ENCODE measurements at regions not wholly inside any gene's neighbourhood (a gene's known extent, or its start where the extent isn't known, plus 50 kb on each side); places are given as distances from the start of the nearest gene placed in this dataset.
"Not testable (repeated sequence)": the region's sequence is repeated elsewhere in the genome, so short reads cannot be mapped to it uniquely, and the experiment has no call there.

DNA sequence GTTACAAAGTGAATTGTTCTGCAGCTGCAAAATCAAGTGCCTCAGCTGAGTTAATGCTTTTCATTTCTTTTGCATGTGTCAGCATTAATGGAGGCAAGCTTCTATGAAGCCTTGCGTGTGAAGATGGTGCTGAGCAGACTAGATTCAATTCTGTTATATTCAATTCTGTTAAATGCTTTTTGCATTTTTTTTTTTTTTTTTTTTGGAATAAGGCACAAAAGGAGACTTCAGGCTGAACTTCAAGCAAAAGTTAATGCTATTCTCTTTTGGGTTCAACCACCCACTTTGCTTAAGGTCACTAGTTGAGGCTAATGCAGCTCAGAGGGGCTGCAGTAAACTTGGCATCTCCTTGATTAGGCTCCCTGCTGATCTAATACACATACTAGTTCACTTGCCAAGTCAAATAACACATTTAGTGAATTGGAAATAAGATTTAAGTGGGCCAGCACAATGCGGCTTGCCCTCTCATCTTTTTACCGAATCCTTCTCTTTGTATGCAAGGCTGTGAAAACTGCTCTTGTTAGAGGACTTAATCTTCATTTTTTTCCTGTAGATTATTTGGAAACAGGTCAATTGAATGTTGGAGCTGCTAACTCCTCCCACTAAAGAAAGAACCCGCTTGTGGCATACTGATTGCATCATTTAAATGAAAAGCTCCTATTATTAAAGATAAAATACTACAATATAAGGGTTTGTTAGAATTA, 1020.2 kb downstream of the NR2F1-AS1 start:
- DNase-seq (ENCODE audit: low read depth), result peak; percentile 80

- DNase-seq (ENCODE audit: low read depth), result peak; percentile 60
Observed at GRCh38 chr5:92559781-92560180, 1021.2 kb downstream of the NR2F1-AS1 start.

DNA sequence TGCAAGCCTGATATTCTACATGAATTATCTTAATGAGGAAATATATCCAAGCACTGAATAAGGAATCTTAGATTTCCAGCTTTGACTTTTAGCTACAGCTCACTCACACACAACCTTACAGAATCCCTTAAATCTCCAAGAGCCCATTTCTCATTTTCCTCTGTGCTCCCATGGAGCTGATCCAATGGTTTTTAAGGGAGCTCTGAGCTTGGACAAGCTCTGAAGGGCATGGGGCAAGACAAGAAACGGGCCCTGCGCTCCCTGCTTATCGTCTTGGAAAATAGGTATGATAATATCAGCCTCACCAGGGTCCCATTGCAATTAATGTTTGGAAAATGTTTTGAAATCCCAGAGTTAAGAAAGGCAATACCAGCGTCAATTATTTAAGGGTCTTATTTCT, 1021.7 kb downstream of the NR2F1-AS1 start:
- no peak for DNase-seq (ENCODE audit: low read depth)

DNA sequence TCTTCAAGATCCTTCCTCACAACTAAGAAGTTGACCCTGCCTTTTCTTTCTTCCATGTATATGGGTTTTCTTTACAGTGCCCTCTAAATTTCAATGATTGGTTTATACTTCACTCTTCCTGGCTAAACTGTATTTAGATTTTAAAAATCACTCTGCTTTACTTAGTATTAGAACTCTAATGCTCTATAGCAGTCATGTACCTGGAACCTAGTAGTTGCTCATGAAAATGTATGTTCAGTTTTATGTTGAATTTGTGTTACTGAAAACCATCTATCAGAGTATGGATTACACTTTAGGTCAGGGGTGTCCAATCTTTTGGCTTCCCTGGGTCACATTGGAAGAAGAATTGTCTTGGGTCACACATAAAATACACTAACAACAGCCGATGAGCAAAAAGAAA, 1024.3 kb downstream of the NR2F1-AS1 start:
- no peak for DNase-seq (ENCODE audit: low read depth)

DNA sequence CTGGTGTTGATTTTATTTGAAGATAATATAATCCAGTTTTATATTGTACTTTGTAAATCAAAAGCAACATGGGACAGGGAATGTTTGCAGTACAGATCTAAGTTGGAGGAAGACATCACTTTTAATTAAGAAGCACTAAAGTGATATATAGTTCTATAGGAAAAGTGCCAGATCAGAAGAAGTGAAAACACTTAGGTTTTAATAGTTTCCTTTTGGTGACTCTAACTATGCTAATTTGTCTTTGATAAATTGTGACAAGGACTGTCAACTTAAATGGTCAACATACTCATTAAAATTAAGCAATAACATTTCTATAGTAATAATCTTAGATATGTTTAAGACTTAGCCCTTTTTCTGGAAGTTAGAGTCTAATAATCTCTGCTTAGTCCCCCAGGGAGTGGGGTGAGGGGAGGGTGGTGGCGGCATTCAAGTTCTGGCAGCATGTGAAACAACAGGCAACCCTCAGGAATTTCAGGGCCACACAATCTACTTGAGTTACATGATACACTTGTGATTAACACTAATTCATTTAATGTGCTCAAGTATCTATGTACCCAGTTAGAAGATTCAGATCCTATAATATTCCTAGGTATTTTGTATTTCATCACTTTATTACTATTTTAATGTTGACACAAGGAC, 1026.5 kb downstream of the NR2F1-AS1 start:
- no peak for DNase-seq (ENCODE audit: low read depth)

DNA sequence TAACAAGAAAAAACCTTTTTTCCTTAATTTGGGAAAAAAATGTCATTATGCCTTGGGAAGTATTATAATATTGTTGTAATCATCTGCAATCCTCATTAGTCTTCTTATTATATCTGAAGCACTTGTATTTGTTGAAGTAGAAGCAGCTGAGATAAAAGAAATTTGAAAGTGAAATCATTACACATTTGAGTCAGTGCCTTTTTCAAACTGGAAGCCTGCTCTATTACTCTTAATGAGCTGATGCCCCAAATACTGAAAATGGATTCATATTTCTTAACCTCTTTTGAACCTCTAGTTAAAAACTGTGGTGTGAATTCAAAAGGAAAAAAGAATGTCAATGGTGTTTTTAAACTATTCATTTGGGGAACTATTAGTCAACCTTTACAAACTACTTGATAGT, 1027.7 kb downstream of the NR2F1-AS1 start:
- DNase-seq (ENCODE audit: low read depth), result no peak

GRCh38 chr5:92552206-92553160, 1028.5 kb downstream of the NR2F1-AS1 start:
- DNase-seq (ENCODE audit: low read depth), result peak; percentile 97

DNA sequence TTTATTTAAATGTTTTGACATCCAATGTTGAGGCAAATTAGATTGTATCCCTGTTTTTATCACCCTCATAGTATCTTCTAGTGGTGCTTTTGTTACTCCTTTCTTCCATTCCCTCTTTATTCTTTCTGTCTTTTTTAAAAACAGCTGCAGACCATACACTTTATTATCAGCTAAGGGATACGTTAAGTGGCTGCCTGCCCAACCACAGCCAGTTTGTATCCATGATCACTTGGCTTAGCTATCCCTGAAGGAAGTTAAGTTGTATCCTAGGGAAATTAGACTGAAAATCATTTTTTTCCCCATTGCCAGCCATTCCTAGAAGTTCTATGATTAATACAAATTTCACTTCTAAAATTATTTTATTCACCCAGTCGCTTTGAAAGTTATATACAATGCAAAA, 1032.7 kb downstream of the NR2F1-AS1 start:
- peak; percentile 40 for DNase-seq (ENCODE audit: low read depth)

GRCh38 chr5:92544596-92544995, 1036.4 kb downstream of the NR2F1-AS1 start:
- no peak for DNase-seq (ENCODE audit: low read depth)

DNA sequence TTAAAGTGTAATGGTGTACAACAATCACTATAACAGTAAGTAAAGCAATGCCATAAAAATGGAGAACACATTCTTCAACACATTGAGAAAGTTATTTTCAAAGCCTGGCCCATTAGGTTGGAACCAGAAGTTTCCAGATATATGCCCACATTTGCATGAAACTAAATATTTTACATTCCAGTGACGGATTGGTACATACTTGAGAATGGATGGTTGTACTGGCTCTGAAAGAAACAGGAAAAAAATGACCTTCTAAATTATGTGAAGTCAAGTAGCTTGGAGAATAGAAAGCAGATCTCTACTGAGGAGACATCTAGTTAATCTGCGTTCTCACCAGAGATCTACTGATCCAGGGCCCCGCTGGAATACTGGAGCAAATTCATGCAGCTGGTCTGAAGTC, 1037.0 kb downstream of the NR2F1-AS1 start:
- DNase-seq (ENCODE audit: low read depth), result peak; percentile 68

DNA sequence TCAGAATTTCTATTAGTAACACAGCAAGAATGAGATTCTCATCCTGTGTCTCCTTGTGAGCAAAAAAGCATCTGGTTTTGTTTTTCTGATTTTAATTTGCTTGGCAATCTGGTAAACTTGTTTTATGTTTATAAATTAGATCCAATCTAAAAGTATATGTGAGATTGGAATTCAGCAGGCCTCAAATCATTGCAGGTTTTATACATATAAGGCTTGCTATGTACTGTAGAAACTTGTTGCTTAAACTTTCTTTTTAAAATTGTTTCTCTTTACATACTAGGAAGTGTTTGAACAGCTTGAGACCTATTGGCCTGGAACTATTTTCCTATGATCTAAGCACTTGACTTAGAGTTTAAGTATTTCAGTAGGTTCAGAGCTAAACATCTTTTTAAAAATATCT, 1037.8 kb downstream of the NR2F1-AS1 start:
- peak; percentile 70 for DNase-seq (ENCODE audit: low read depth)

DNA sequence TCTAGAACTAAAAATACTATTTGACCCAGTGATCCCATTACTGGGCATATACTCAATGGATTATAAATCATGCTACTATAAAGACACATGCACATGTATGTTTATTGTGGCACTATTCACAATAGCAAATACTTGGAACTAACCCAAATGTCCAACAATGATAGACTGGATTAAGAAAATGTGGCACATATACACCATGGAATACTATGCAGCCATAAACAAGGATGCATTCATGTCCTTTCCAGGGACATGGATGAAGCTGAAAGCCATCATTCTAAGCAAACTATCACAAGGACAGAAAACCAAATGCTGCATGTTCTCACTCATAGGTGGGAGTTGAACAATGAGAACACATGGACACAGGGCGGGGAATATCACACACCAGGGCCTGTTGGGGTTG, 1039.0 kb downstream of the NR2F1-AS1 start:
- DNase-seq (ENCODE audit: low read depth), result not testable (repeated sequence)

DNA sequence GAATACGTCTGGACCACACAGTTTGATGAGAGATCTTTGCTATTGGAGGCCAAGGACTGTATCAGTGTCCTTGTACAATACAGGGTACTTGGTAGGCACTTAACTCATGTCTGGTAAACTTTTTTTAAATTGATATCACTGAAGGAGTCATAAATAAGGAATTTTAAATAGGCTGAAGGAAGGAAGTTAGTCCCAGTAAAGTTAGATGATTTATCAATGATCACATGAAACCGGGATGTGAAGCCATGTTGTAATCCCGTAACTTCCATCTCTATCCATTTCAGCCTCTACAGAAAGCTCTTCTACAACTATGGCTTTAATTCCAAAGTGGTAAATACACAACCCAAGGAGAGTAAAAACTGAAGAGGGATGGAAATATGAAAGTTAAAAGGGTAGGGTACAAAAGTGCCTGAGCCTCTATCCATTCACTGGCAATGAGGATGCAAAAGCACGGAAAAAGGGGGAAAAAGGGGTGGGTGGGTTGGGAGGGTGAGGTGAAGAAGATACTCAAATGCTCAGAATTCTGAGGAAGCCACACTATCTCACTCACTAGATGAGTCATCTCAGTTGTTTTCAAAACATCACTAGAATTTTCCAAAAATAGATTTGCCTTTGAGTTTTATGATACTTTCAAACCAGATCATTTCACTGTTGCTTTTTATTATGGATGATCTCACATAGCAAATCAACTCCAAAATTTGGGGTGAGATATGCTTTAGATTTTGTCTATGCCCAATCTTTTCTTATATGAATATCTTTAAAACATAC, 1053.5 kb downstream of the NR2F1-AS1 start:
- DNase-seq (ENCODE audit: low read depth), result peak; percentile 78

DNA sequence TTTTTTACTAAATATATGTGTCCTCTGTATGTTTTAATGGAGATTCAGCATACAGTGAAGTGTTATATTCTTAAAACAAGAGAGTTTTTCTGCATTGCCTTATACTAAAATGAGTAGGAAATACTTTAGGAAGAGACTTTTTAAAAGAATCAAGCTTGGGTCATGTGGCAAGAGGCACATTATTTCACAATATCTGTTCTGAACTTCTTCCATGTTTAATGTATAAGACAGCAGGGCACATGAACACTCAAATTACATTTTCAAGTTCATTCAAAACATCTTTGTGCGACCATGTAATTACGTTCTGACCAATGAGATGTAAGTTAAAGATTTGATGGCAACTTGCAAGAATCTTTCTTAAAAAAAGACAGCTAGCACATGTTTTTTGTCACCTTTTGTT, 1055.9 kb downstream of the NR2F1-AS1 start:
- DNase-seq (ENCODE audit: low read depth), result no peak

GRCh38 chr5:92519811-92520632, 1061.0 kb downstream of the NR2F1-AS1 start:
- DNase-seq (ENCODE audit: low read depth), result no peak

DNA sequence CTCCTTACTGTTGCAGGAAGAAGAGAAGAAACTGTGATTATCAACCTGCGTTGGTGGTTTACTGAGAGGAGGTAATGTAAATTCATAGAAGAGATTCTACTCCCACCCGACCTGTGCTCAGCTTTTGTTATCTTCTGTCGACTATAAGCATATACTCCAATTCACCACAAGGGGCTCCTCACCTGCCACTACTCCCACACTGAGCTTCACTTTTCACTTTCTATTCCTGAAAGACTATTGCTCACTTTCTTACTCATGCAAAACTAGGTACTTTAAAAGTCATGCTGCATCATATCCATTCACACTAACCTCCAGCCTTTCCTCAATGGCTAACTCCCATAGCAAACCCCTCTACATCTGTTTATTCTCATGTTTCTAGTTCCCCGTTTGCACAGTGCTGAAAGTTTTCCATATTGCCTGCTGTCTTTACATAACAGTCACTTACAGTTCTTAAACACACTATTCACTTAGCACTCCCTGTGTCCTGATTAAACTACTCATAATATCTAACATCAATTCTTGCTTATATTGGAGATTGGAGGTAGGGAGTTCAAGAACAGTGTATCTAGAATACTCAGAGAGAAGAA, 1062.6 kb downstream of the NR2F1-AS1 start:
- DNase-seq (ENCODE audit: low read depth), result peak; percentile 58

- peak; percentile 35 for DNase-seq (ENCODE audit: low read depth)
Observed at GRCh38 chr5:92514896-92515295, 1066.1 kb downstream of the NR2F1-AS1 start.

- no peak for DNase-seq (ENCODE audit: low read depth)
Observed at GRCh38 chr5:92513067-92513466, 1068.0 kb downstream of the NR2F1-AS1 start.

DNA sequence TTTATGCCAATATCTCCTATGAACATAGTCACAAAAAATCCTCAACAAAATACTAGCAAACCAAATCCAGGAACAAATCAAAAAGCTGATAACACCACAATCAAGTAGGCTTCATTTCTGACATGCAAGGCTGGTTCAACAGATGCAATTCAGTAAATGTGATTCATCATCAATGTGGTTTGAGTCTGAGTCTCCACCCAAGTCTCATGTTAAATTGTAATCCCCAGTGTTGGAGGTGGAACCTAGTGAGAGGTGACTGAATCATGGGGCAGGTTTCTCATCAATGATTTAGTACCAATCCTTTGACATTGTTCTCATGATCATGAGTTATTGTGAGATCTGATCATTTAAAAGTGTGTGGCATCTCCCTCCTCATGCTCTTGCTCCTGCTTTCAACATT, 1072.7 kb downstream of the NR2F1-AS1 start:
- DNase-seq (ENCODE audit: low read depth), result no peak

DNA sequence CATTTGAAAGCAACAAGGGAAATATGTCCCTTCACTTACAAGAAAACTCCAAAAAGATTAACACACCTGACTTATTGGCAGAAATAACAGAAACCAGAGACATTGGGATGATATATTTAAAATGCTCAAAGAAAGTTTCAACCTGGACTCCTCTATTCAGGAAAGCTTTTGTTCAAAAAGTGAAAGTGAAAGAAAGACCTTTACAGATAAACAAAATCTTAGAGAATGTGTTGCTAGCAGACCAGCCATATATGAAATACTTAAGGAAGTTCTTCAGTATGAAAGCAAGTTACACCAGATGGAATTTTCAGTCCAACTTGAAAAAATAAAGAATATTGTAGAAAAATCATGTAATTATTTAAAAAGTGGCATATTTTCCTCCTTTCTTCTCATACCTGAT, 1075.1 kb downstream of the NR2F1-AS1 start:
- DNase-seq (ENCODE audit: low read depth), result no peak

- DNase-seq (ENCODE audit: low read depth), result no peak
Observed at GRCh38 chr5:92505145-92505544, 1075.9 kb downstream of the NR2F1-AS1 start.
